Endothelial cell of umbilical vein (primary cell): ENCODE measurements at regions not wholly inside any gene's neighbourhood (a gene's known extent, or its start where the extent isn't known, plus 50 kb on each side); places are given as distances from the start of the nearest gene placed in this dataset.
"Not testable (repeated sequence)": the region's sequence is repeated elsewhere in the genome, so short reads cannot be mapped to it uniquely, and the experiment has no call there.

ENCODE experiments used
- BruUV-seq: library from RNA; stranded (reverse); fragments of 400-500 nt; replicated peaks from 2 replicates; lab custom pipeline; 2021; lab: Mats Ljungman, UMichigan
- CTCF ChIA-PET: fragments of 300-600, 350-600 bp; sonication (Branson Sonifier 250); formaldehyde crosslinking; loops from one replicate; lab custom pipeline; 2021; ENCODE audit warnings: antibody characterized with exemption, inconsistent platforms; lab: Charles Lee
- POLR2A ChIA-PET: fragments of 300-600, 350-600 bp; sonication (Branson Sonifier 250); formaldehyde crosslinking; loops from one replicate; lab custom pipeline; 2021; ENCODE audit warnings: antibody characterized with exemption, inconsistent platforms; lab: Charles Lee
- DNase-seq: peaks from one replicate; pipeline ENCODE4 v3.0.0-alpha.2; 2011; ENCODE audit warnings: low read depth, low spot score
- FAIRE-seq: peaks from 2 replicates; lab custom pipeline; 2011; peaks lifted over from hg19 to GRCh38; lab: Jason Lieb, UNC
- H2AFZ ChIP-seq: 2 replicates; pipeline ENCODE4 v1.6.0; 2012; ENCODE audit warnings: low read depth, low read length, control low read depth, inconsistent platforms
- H3K27ac ChIP-seq: 2 replicates; pipeline ENCODE4 v1.5.1; 2011; ENCODE audit warnings: low read depth, mild to moderate bottlenecking, control low read depth, low read length, moderate library complexity; ENCODE audit not compliant: insufficient read depth
- H3K27me3 ChIP-seq, 2 experiments: 2 replicates each; pipeline versions ENCODE4 v1.6.0 to v1.6.1; 2011; ENCODE audit warnings: low read length in 2 of 2, mixed read lengths in 1 of 2; ENCODE audit not compliant: control insufficient read depth in 2 of 2, insufficient read depth in 2 of 2
- H3K36me3 ChIP-seq, 2 experiments: 2 replicates in 1 of 2; 3 replicates in 1 of 2; pipeline ENCODE4 v1.5.1; 2011; ENCODE audit warnings: low read length in 2 of 2, mild to moderate bottlenecking in 1 of 2, moderate library complexity in 1 of 2; ENCODE audit not compliant: control insufficient read depth in 2 of 2, insufficient read depth in 2 of 2; ENCODE audit errors: extremely low read depth in 1 of 2
- H3K4me1 ChIP-seq: 3 replicates; pipeline ENCODE4 v1.5.1; 2011; ENCODE audit warnings: mild to moderate bottlenecking, low read length; ENCODE audit not compliant: control insufficient read depth, insufficient read depth; ENCODE audit errors: extremely low read depth
- H3K4me2 ChIP-seq: 2 replicates; pipeline ENCODE4 v1.6.1; 2011; ENCODE audit warnings: low read length, control low read depth, mixed read lengths; ENCODE audit not compliant: insufficient read depth
- H3K4me3 ChIP-seq, 3 experiments: fragments of 200-600 bp in 1 of 3; sonication (generic), shearing (Covaris generic) in 1 of 3; replicated peaks in 1 of 3; 2 replicates each; pipeline ENCODE4 v1.5.1; 2011 to 2016; ENCODE audit warnings: control low read depth in 3 of 3, low read length in 3 of 3, mild to moderate bottlenecking in 2 of 3, inconsistent platforms in 1 of 3, low read depth in 1 of 3, moderate library complexity in 1 of 3; ENCODE audit not compliant: insufficient read depth in 1 of 3
- H3K79me2 ChIP-seq: 2 replicates; pipeline ENCODE4 v1.6.0; 2012; ENCODE audit warnings: low read length, inconsistent platforms; ENCODE audit not compliant: control insufficient read depth, insufficient read depth
- H3K9ac ChIP-seq: replicated peaks from 2 replicates; pipeline ENCODE3; 2011; ENCODE audit warnings: low read length, control low read depth; ENCODE audit not compliant: insufficient read depth; ENCODE audit errors: extremely low read depth
- H3K9me1 ChIP-seq: replicated peaks from 3 replicates; pipeline ENCODE4 v1.6.0; 2011; ENCODE audit warnings: mild to moderate bottlenecking, low read length; ENCODE audit not compliant: control insufficient read depth, insufficient read depth; ENCODE audit errors: extremely low read depth
- H3K9me3 ChIP-seq: replicated peaks from 2 replicates; pipeline ENCODE4 v1.5.1; 2012; ENCODE audit warnings: low read length, inconsistent platforms; ENCODE audit not compliant: control insufficient read depth, insufficient read depth
- H4K20me1 ChIP-seq: replicated peaks from 2 replicates; pipeline ENCODE3; 2011; ENCODE audit warnings: mild to moderate bottlenecking, low read length; ENCODE audit not compliant: control insufficient read depth, insufficient read depth; ENCODE audit errors: extremely low read depth
- dilution Hi-C: fragments of 300-500 bp; cut with MboI; formaldehyde crosslinking; loops from one replicate; pipeline ENCODE4 v1.15.0; 2019; ENCODE audit warnings: low sequenced_read_pairs; ENCODE audit not compliant: extremely low pct_ligation_motif_present
- intact Hi-C: fragments of 100-400 bp; cut with micrococcal nuclease; formaldehyde crosslinking; loops from one replicate; pipeline ENCODE4 v1.10.0; 2022

GRCh38 chr11:66779651-66780050, 50.6 kb upstream of the SPTBN2 start:
- H3K4me2 ChIP-seq, POLR2A ChIA-PET, H3K4me1 ChIP-seq, H3K9me3 ChIP-seq, FAIRE-seq, H3K79me2 ChIP-seq, H3K4me3 ChIP-seq, H4K20me1 ChIP-seq, H3K27ac ChIP-seq, DNase-seq, H3K9me1 ChIP-seq, H2AFZ ChIP-seq, intact Hi-C loops, BruUV-seq, H3K9ac ChIP-seq, H3K36me3 ChIP-seq, dilution Hi-C loops, H3K27me3 ChIP-seq, CTCF ChIA-PET: not testable (repeated sequence)
